ENCODE measurements at regions not wholly inside any gene's neighbourhood (a gene's known extent, or its start where the extent isn't known, plus 50 kb on each side); places are given as distances from the start of the nearest gene placed in this dataset.

- no peak for TF ChIP-seq ZNF518A (tag by site-specific recombination; conservative IDR thresholded peaks at IDR 0.05; ENCODE audit: low read depth)
- no peak for TF ChIP-seq ZNF398 (tag by site-specific recombination; IDR thresholded peaks at IDR 0.05)
- TF ChIP-seq ZNF621 (tag by site-specific recombination; IDR thresholded peaks at IDR 0.05), result no peak
- TF ChIP-seq ZBTB11 (tag by site-specific recombination; conservative IDR thresholded peaks at IDR 0.05; ENCODE audit: low read depth), result no peak
- no peak for TF ChIP-seq ZNF548 (tag by site-specific recombination; IDR thresholded peaks at IDR 0.05)
Measured at GRCh38 chr13:108000998-108001397, 214.3 kb downstream of the LIG4 start (continued).

GRCh38 chr13:107999751-108000150, 215.6 kb downstream of the LIG4 start:
- no peak for TF ChIP-seq ZSCAN4 (tag by site-specific recombination; IDR thresholded peaks at IDR 0.05)
- TF ChIP-seq KLF9 (tag by site-specific recombination; IDR thresholded peaks at IDR 0.05; ENCODE audit: low read depth), result no peak
- no peak for TF ChIP-seq ZNF670 (tag by site-specific recombination; IDR thresholded peaks at IDR 0.05; ENCODE audit: low read depth)
- TF ChIP-seq ZNF362 (tag by site-specific recombination; IDR thresholded peaks at IDR 0.05), result no peak
- no peak for TF ChIP-seq ZFP37 (tag by site-specific recombination; IDR thresholded peaks at IDR 0.05)
- TF ChIP-seq PATZ1 (tag by site-specific recombination; IDR thresholded peaks at IDR 0.05), result no peak
- TF ChIP-seq ZBTB49 (tag by site-specific recombination; IDR thresholded peaks at IDR 0.05; ENCODE audit: low read depth), result no peak
- no peak for TF ChIP-seq ZNF16 (tag by site-specific recombination; IDR thresholded peaks at IDR 0.05; ENCODE audit: low read depth)
- no peak for TF ChIP-seq IKZF3 (tag by site-specific recombination; IDR thresholded peaks at IDR 0.05)
- TF ChIP-seq ZNF544 (tag by site-specific recombination; IDR thresholded peaks at IDR 0.05), result no peak
- TF ChIP-seq TRIM28 (IDR thresholded peaks at IDR 0.05; ENCODE audit: borderline replicate concordance, low read length), result no peak
- no peak for TF ChIP-seq ZNF843 (tag by site-specific recombination; IDR thresholded peaks at IDR 0.05)
- H3K4me3 ChIP-seq (ENCODE audit: low read depth, low read length), result no peak overlapping the region
- H3K9me3 ChIP-seq (ENCODE audit: control insufficient read depth, insufficient read depth, low read depth, low read length), result no peaks in the 10 kb centered on the region

More at GRCh38 chr13:107999751-108000150, 215.6 kb downstream of the LIG4 start:
- POLR2A ChIA-PET, result no interaction called here
- Histone ChIP-seq H3K36me3 (ENCODE audit: control insufficient read depth in 2 of 2, insufficient read depth in 1 of 2, low read length in 2 of 2) (no peaks in the 10 kb centered on the region), H3K4me1 (ENCODE audit: control insufficient read depth, insufficient read depth, low read length) (no peaks in the 10 kb centered on the region), H3K27ac (ENCODE audit: extremely low read depth, low read depth, low read length) (no peak overlapping the region)
- CTCF ChIA-PET, result no interaction called here
